ENCODE measurements at regions not wholly inside any gene's neighbourhood (a gene's known extent, or its start where the extent isn't known, plus 50 kb on each side); places are given as distances from the start of the nearest gene placed in this dataset.

GRCh38 chr4:187304133-187304532 is 580.5 kb upstream of the FAT1 start:
- no peak for TF ChIP-seq CTCF (IDR thresholded peaks at IDR 0.05)
- TF ChIP-seq EZH2 (IDR thresholded peaks at IDR 0.05), result no peak
- TF ChIP-seq EZH2phosphoT487 (IDR thresholded peaks at IDR 0.05), result no peak

Measured in neural progenitor cell (in vitro differentiated cells).